HepG2 (cell line): ENCODE measurements at regions not wholly inside any gene's neighbourhood (a gene's known extent, or its start where the extent isn't known, plus 50 kb on each side); places are given as distances from the start of the nearest gene placed in this dataset.

ENCODE experiments used
- ATAC-seq: fragments of 200-7000 bp; cut with Tn5 transposase; 3 replicates; pipeline ENCODE4 v1.9.1; 2020; ENCODE audit warnings: mild to moderate bottlenecking, moderate library complexity
- BruUV-seq: library from RNA; stranded (reverse); fragments of 400-500 nt; replicated peaks from 2 replicates; lab custom pipeline; 2021; lab: Mats Ljungman, UMichigan
- CTCF ChIA-PET: fragments of 300-600 bp; formaldehyde crosslinking; extraction: SDS; loops from one replicate; lab custom pipeline; 2021; ENCODE audit warnings: low total read pairs, inconsistent platforms, low intra/inter-chr PET ratio; lab: Yijun Ruan, JAX
- POLR2A ChIA-PET: fragments of 350-600 bp; sonication (Branson Sonifier 250); formaldehyde crosslinking; loops from one replicate; lab custom pipeline; 2020; ENCODE audit warnings: antibody characterized with exemption, inconsistent platforms; lab: Yijun Ruan, JAX
- DNase-seq: peaks from one replicate; pipeline ENCODE4 v3.0.0-alpha.2; 2015; ENCODE audit warnings: low spot score
- FAIRE-seq: peaks from 3 replicates; lab custom pipeline; 2011; peaks lifted over from hg19 to GRCh38; lab: Jason Lieb, UNC
- H2AFZ ChIP-seq: one replicate; pipeline ENCODE4 v1.6.1; 2011; ENCODE audit warnings: low read length, inconsistent platforms
- H3K27ac ChIP-seq: fragments of 300-600 bp; 3 replicates; pipeline ENCODE4 v1.8.0; 2011; ENCODE audit warnings: mixed run types, mild to moderate bottlenecking, mixed read lengths, low read length, inconsistent platforms; ENCODE audit not compliant: insufficient read depth; ENCODE audit errors: extremely low read length
- H3K27me3 ChIP-seq, 2 experiments: fragments of 200-600 bp in 1 of 2; 2 replicates in 1 of 2; 3 replicates in 1 of 2; pipeline versions ENCODE4 v1.6.0 to v1.8.0; 2011; ENCODE audit warnings: low read length in 2 of 2, mild to moderate bottlenecking in 2 of 2, moderate library complexity in 2 of 2, inconsistent platforms in 1 of 2; ENCODE audit not compliant: insufficient read depth in 2 of 2, control insufficient read depth in 1 of 2
- H3K36me3 ChIP-seq, 2 experiments: fragments of 200-600 bp in 1 of 2; replicated peaks in 1 of 2; 2 replicates in 1 of 2; 3 replicates in 1 of 2; pipeline versions ENCODE4 v1.5.1 to v1.8.0; 2011; ENCODE audit warnings: low read length in 2 of 2, inconsistent platforms in 1 of 2; ENCODE audit not compliant: insufficient read depth in 2 of 2, control insufficient read depth in 1 of 2
- H3K4me1 ChIP-seq: 2 replicates; pipeline ENCODE4 v1.5.1; 2012; ENCODE audit warnings: low read length, inconsistent platforms; ENCODE audit not compliant: insufficient read depth
- H3K4me2 ChIP-seq: 2 replicates; pipeline ENCODE4 v1.6.0; 2011; ENCODE audit warnings: low read depth, low read length, inconsistent platforms
- H3K4me3 ChIP-seq, 3 experiments: fragments of 200-600 bp in 1 of 3; sonication (generic), shearing (Covaris generic) in 1 of 3; replicated peaks in 1 of 3; 2 replicates each; pipeline ENCODE4 v1.5.1; 2011 to 2016; ENCODE audit warnings: low read length in 3 of 3, inconsistent platforms in 2 of 3, low read depth in 2 of 3, mild to moderate bottlenecking in 2 of 3, control low read depth in 1 of 3, mixed read lengths in 1 of 3; ENCODE audit not compliant: insufficient read depth in 1 of 3
- H3K79me2 ChIP-seq: one replicate; pipeline ENCODE4 v1.6.1; 2011; ENCODE audit warnings: low read length, inconsistent platforms; ENCODE audit not compliant: insufficient read depth
- H3K9ac ChIP-seq: 2 replicates; pipeline ENCODE4 v1.6.0; 2011; ENCODE audit warnings: mild to moderate bottlenecking, low read depth, low read length, inconsistent platforms; ENCODE audit not compliant: insufficient read depth
- H3K9me3 ChIP-seq: 2 replicates; pipeline ENCODE4 v1.5.1; 2012; ENCODE audit warnings: mild to moderate bottlenecking, low read length
- H4K20me1 ChIP-seq: 2 replicates; pipeline ENCODE4 v1.6.0; 2011; ENCODE audit warnings: inconsistent platforms, mild to moderate bottlenecking, low read length, moderate library complexity; ENCODE audit not compliant: insufficient read depth
- ZNF629 ChIP-seq: sonication (generic); formaldehyde crosslinking; conservative IDR thresholded peaks from 2 replicates; pipeline ENCODE4 v1.5.0; 2020; ENCODE audit warnings: missing genetic modification reagents
- WGBS: methylation state at CpG from one replicate; pipeline ENCODE4 v1.1.6; 2017; ENCODE audit warnings: low lambda C conversion rate; 5-methylcytosine and 5-hydroxymethylcytosine counted together
- in situ Hi-C: cut with HindIII; loops from 2 replicates; pipeline ENCODE4 v1.10.0; 2017; ENCODE audit warnings: low pct_unique_long_range_greater_than_20kb; ENCODE audit not compliant: extremely low pct_ligation_motif_present
- intact Hi-C: fragments of 100-400 bp; cut with micrococcal nuclease; formaldehyde crosslinking; loops from one replicate; pipeline ENCODE4 v1.10.0; 2022; ENCODE audit not compliant: unreplicated experiment
- TF ChIP-seq, protein P1 (sequence below): sonication (generic); formaldehyde crosslinking; IDR thresholded peaks from 2 replicates; pipeline ENCODE4 v1.4.0; 2020; ENCODE audit warnings: missing genetic modification reagents
- TF ChIP-seq, protein P2 (sequence below): sonication (generic); formaldehyde crosslinking; conservative IDR thresholded peaks from 2 replicates; pipeline ENCODE4 v1.4.0; 2020; ENCODE audit warnings: missing genetic modification reagents

DNA sequence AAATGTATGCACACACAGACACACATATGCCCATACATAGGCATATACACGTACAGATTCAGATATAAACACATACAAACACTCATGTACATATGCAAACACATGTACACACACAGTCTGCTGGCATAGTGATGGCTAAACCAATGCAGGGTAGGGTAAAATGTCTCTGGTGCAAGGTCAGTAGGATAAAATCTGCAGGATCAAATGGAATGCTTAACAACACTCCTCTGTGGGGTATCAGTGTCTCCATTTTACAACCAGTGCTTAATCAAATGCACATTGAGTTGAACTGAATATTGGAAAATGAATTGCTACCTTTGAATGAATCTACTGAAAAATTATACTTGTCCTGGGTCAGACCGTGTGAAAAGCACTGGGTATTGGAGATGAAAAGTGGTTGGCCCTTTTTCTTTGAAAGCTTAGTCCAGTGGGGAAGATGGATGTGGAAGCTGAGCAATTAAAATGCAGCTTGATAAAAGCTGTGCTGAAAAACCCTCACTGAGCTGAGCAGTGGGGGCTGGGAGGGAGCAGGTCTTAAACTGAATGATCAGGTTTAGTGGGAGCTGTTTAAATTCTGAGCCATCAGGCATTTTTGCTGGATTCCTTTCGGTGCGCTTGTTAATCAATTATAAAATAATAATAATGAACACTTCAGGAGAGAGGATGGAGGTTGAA lies 314.7 kb downstream of the HAPSTR1 start (continued):
- TF ChIP-seq, protein P1, sequence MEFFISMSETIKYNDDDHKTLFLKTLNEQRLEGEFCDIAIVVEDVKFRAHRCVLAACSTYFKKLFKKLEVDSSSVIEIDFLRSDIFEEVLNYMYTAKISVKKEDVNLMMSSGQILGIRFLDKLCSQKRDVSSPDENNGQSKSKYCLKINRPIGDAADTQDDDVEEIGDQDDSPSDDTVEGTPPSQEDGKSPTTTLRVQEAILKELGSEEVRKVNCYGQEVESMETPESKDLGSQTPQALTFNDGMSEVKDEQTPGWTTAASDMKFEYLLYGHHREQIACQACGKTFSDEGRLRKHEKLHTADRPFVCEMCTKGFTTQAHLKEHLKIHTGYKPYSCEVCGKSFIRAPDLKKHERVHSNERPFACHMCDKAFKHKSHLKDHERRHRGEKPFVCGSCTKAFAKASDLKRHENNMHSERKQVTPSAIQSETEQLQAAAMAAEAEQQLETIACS (CRISPR knock-in tag) = no peak

DNA sequence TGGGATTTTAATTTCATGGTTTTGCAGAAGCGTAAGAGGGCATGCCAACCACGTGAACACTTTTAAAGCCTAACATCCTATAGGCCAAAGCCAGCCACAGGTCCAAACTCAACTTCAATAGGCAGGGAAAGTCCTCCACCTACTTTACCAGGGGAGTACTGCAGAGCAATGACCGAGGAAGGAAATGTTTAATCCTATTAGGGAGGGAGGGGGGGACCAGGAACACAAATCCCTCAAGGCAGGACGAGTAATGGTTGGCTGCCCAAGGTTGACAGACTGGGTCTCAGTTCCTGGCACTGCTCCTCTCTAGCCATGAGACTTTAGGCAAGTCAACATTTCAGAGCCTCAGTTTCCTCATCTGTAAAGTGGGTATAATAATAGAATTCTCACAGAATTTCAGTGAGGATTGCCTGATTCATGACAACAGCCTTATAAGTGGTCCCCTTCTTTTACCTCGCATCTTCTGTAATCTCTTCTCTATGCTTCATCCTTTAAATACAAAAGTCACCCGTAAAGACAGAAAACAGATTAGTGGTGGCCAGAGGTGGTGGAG lies 315.8 kb downstream of the HAPSTR1 start:
- H4K20me1 ChIP-seq = no peaks in the 10 kb centered on the region
- H3K27me3 ChIP-seq = peaks cover 0 to 2% of the 10 kb centered on the region in 2 experiments; a peak in 1 of 5 replicates
- H3K9me3 ChIP-seq = no peaks in the 10 kb centered on the region
- POLR2A ChIA-PET = no interaction called here
- no peak overlapping the region for H2AFZ ChIP-seq
- no peaks in the 10 kb centered on the region for H3K79me2 ChIP-seq
- in situ Hi-C loops = no loop called here
- H3K4me3 ChIP-seq = no peak overlapping the region
- no peak overlapping the region for H3K27ac ChIP-seq
- 4% methylated on average over 6 of the region's 6 CpGs for WGBS
- no peak for DNase-seq
- no peaks in the 10 kb centered on the region for H3K4me1 ChIP-seq
- BruUV-seq = no TSS peak
- intact Hi-C loops = no loop called here
- no peak overlapping the region for H3K9ac ChIP-seq
- H3K36me3 ChIP-seq = no peaks in the 10 kb centered on the region
- CTCF ChIA-PET = no interaction called here
- no peak for ATAC-seq
- H3K4me2 ChIP-seq = no peak overlapping the region
- TF ChIP-seq, protein P2, sequence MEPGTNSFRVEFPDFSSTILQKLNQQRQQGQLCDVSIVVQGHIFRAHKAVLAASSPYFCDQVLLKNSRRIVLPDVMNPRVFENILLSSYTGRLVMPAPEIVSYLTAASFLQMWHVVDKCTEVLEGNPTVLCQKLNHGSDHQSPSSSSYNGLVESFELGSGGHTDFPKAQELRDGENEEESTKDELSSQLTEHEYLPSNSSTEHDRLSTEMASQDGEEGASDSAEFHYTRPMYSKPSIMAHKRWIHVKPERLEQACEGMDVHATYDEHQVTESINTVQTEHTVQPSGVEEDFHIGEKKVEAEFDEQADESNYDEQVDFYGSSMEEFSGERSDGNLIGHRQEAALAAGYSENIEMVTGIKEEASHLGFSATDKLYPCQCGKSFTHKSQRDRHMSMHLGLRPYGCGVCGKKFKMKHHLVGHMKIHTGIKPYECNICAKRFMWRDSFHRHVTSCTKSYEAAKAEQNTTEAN (CRISPR knock-in tag) = no peak
- peak; percentile 59; the same call in 1 of the 2 replicates for TF ChIP-seq ZNF629
- TF ChIP-seq, all 625 proteins: peak for 1
- no peak for FAIRE-seq
